ENCODE measurements at regions not wholly inside any gene's neighbourhood (a gene's known extent, or its start where the extent isn't known, plus 50 kb on each side); places are given as distances from the start of the nearest gene placed in this dataset.

- in situ Hi-C loops (cut with MboI; ENCODE audit: low sequenced_read_pairs, unreplicated experiment), result no loop called here
- no peak for DNase-seq (ENCODE audit: low spot score)
- no peak for TF ChIP-seq CTCF (IDR thresholded peaks at IDR 0.05; ENCODE audit: borderline replicate concordance, control extremely low read depth, extremely low read depth, insufficient read depth, missing control alignments)
Observed at GRCh38 chr10:36324831-36325230, 682.7 kb upstream of the FZD8 start.

GRCh38 chr10:36313142-36313541 is 671.0 kb upstream of the FZD8 start:
- in situ Hi-C loops (cut with MboI; ENCODE audit: low sequenced_read_pairs, unreplicated experiment), result no loop called here
- TF ChIP-seq CTCF (IDR thresholded peaks at IDR 0.05; ENCODE audit: borderline replicate concordance, control extremely low read depth, extremely low read depth, insufficient read depth, missing control alignments), result no peak
- no peak for DNase-seq (ENCODE audit: low spot score)

GRCh38 chr10:36303896-36304295 is 661.8 kb upstream of the FZD8 start:
- TF ChIP-seq CTCF (IDR thresholded peaks at IDR 0.05; ENCODE audit: borderline replicate concordance, control extremely low read depth, extremely low read depth, insufficient read depth, missing control alignments), result no peak
- in situ Hi-C loops (cut with MboI; ENCODE audit: low sequenced_read_pairs, unreplicated experiment), result no loop called here
- DNase-seq (ENCODE audit: low spot score), result no peak

GRCh38 chr10:36302086-36302485 is 660.0 kb upstream of the FZD8 start:
- DNase-seq (ENCODE audit: low spot score), result no peak
- in situ Hi-C loops (cut with MboI; ENCODE audit: low sequenced_read_pairs, unreplicated experiment), result no loop called here
- no peak for TF ChIP-seq CTCF (IDR thresholded peaks at IDR 0.05; ENCODE audit: borderline replicate concordance, control extremely low read depth, extremely low read depth, insufficient read depth, missing control alignments)

GRCh38 chr10:36301539-36301938 is 659.4 kb upstream of the FZD8 start:
- DNase-seq (ENCODE audit: low spot score), result no peak
- in situ Hi-C loops (cut with MboI; ENCODE audit: low sequenced_read_pairs, unreplicated experiment), result no loop called here
- TF ChIP-seq CTCF (IDR thresholded peaks at IDR 0.05; ENCODE audit: borderline replicate concordance, control extremely low read depth, extremely low read depth, insufficient read depth, missing control alignments), result no peak

GRCh38 chr10:36301139-36301538 is 659.0 kb upstream of the FZD8 start:
- TF ChIP-seq CTCF (IDR thresholded peaks at IDR 0.05; ENCODE audit: borderline replicate concordance, control extremely low read depth, extremely low read depth, insufficient read depth, missing control alignments), result no peak
- DNase-seq (ENCODE audit: low spot score), result no peak
- in situ Hi-C loops (cut with MboI; ENCODE audit: low sequenced_read_pairs, unreplicated experiment), result no loop called here

GRCh38 chr10:36283827-36284226 is 641.7 kb upstream of the FZD8 start:
- in situ Hi-C loops (cut with MboI; ENCODE audit: low sequenced_read_pairs, unreplicated experiment), result no loop called here
- no peak for TF ChIP-seq CTCF (IDR thresholded peaks at IDR 0.05; ENCODE audit: borderline replicate concordance, control extremely low read depth, extremely low read depth, insufficient read depth, missing control alignments)
- no peak for DNase-seq (ENCODE audit: low spot score)
